ENCODE measurements at regions not wholly inside any gene's neighbourhood (a gene's known extent, or its start where the extent isn't known, plus 50 kb on each side); places are given as distances from the start of the nearest gene placed in this dataset.
A peak's percentile ranks its signal among the peaks of the same experiment; 100 is the strongest.

- H3K36me3 Mint-ChIP-seq = no peaks in the 10 kb centered on the region
- peak in 1 of 2 donors; percentile 36 for ATAC-seq (replicated peaks)
- no peaks in the 10 kb centered on the region for H3K27me3 Mint-ChIP-seq
- H3K9me3 Mint-ChIP-seq = peaks cover 4 to 6% of the 10 kb centered on the region in 2 donors
- no peak for DNase-seq
- H3K4me1 Mint-ChIP-seq = no peaks in the 10 kb centered on the region
- H3K4me3 Mint-ChIP-seq = no peak overlapping the region
- H3K27ac Mint-ChIP-seq = no peak overlapping the region
These were observed 1629.1 kb upstream of the PCDH20 start for GRCh38 chr13:63044589-63045313.

GRCh38 chr13:63042686-63043085 is 1627.0 kb upstream of the PCDH20 start:
- no peak for DNase-seq
- Mint-ChIP-seq H3K9me3 (peaks cover 6% of the 10 kb centered on the region in 2 donors), H3K27me3 (no peaks in the 10 kb centered on the region), H3K36me3 (no peaks in the 10 kb centered on the region), H3K27ac (no peak overlapping the region), H3K4me1 (no peaks in the 10 kb centered on the region), H3K4me3 (no peak overlapping the region)
- ATAC-seq (replicated peaks) = no peak

- peak in 1 of 2 donors; percentile 38 for ATAC-seq (replicated peaks)
- Mint-ChIP-seq H3K4me1 (no peaks in the 10 kb centered on the region), H3K4me3 (no peak overlapping the region), H3K27ac (no peak overlapping the region), H3K9me3 (peaks cover 6 to 11% of the 10 kb centered on the region in 2 donors), H3K27me3 (no peaks in the 10 kb centered on the region), H3K36me3 (no peaks in the 10 kb centered on the region)
- DNase-seq = no peak
These were observed 1626.2 kb upstream of the PCDH20 start for GRCh38 chr13:63041640-63042414.

GRCh38 chr13:63026285-63026797 is 1610.7 kb upstream of the PCDH20 start:
- H3K4me1 Mint-ChIP-seq = no peaks in the 10 kb centered on the region
- no peak overlapping the region for H3K4me3 Mint-ChIP-seq
- DNase-seq (no peak), ATAC-seq (replicated peaks) (no peak)
- H3K36me3 Mint-ChIP-seq = no peaks in the 10 kb centered on the region
- no peaks in the 10 kb centered on the region for H3K27me3 Mint-ChIP-seq
- peaks cover 0 to 1% of the 10 kb centered on the region in 2 donors for H3K9me3 Mint-ChIP-seq
- H3K27ac Mint-ChIP-seq = no peak overlapping the region

GRCh38 chr13:63025741-63026140 is 1610.1 kb upstream of the PCDH20 start:
- H3K4me3 Mint-ChIP-seq = no peak overlapping the region
- DNase-seq (no peak), ATAC-seq (replicated peaks) (no peak)
- H3K4me1 Mint-ChIP-seq = no peaks in the 10 kb centered on the region
- no peaks in the 10 kb centered on the region for H3K36me3 Mint-ChIP-seq
- H3K27ac Mint-ChIP-seq = no peak overlapping the region
- no peaks in the 10 kb centered on the region for H3K27me3 Mint-ChIP-seq
- no peaks in the 10 kb centered on the region for H3K9me3 Mint-ChIP-seq

GRCh38 chr13:63024458-63024857 is 1608.8 kb upstream of the PCDH20 start:
- Mint-ChIP-seq H3K27me3 (no peaks in the 10 kb centered on the region), H3K9me3 (no peaks in the 10 kb centered on the region), H3K36me3 (no peaks in the 10 kb centered on the region), H3K4me1 (no peaks in the 10 kb centered on the region), H3K27ac (no peak overlapping the region), H3K4me3 (no peak overlapping the region)
- no peak for DNase-seq
- ATAC-seq (replicated peaks) = no peak

DNA sequence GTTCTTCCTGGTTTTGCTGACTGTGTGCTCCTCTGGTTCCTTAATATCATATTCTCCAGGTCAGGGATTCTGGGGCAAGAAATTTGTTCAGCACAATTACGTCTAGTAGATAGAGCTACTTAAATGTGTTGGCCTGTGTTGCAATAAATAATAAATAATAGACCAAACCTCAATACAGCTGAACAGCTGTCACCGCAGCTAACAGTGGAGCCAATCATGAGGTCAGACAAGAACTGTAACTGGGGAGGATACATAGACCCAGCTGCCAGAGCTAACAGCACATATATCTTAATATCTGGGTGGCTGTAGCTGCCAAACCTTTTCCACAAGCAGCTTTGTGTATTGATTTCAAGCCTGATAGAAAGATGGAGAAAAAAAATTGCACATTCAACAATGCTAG is 1596.3 kb upstream of the PCDH20 start:
- Mint-ChIP-seq H3K27me3 (no peaks in the 10 kb centered on the region), H3K4me3 (no peak overlapping the region)
- no peak for DNase-seq

GRCh38 chr13:63010072-63010658 is 1594.5 kb upstream of the PCDH20 start:
- H3K36me3 Mint-ChIP-seq = no peaks in the 10 kb centered on the region
- no peaks in the 10 kb centered on the region for H3K4me1 Mint-ChIP-seq
- no peak overlapping the region for H3K4me3 Mint-ChIP-seq
- peaks cover 20 to 30% of the 10 kb centered on the region in 2 donors for H3K9me3 Mint-ChIP-seq
- no peak overlapping the region for H3K27ac Mint-ChIP-seq
- H3K27me3 Mint-ChIP-seq = no peaks in the 10 kb centered on the region
- no peak for ATAC-seq (replicated peaks)
- DNase-seq = no peak

More for the DNA sequence above, 1596.3 kb upstream of the PCDH20 start:
- H3K36me3 Mint-ChIP-seq = no peaks in the 10 kb centered on the region
- H3K9me3 Mint-ChIP-seq = peaks cover 19 to 21% of the 10 kb centered on the region in 2 donors
- no peak for ATAC-seq (replicated peaks)
- H3K27ac Mint-ChIP-seq = no peak overlapping the region
- no peaks in the 10 kb centered on the region for H3K4me1 Mint-ChIP-seq

GRCh38 chr13:63005625-63006024 is 1590.0 kb upstream of the PCDH20 start:
- no peak overlapping the region for H3K4me3 Mint-ChIP-seq
- ATAC-seq (replicated peaks) (no peak), DNase-seq (no peak)
- peaks cover 27 to 29% of the 10 kb centered on the region in 2 donors for H3K9me3 Mint-ChIP-seq
- H3K36me3 Mint-ChIP-seq = no peaks in the 10 kb centered on the region
- H3K4me1 Mint-ChIP-seq = no peaks in the 10 kb centered on the region
- no peaks in the 10 kb centered on the region for H3K27me3 Mint-ChIP-seq
- H3K27ac Mint-ChIP-seq = no peak overlapping the region

DNA sequence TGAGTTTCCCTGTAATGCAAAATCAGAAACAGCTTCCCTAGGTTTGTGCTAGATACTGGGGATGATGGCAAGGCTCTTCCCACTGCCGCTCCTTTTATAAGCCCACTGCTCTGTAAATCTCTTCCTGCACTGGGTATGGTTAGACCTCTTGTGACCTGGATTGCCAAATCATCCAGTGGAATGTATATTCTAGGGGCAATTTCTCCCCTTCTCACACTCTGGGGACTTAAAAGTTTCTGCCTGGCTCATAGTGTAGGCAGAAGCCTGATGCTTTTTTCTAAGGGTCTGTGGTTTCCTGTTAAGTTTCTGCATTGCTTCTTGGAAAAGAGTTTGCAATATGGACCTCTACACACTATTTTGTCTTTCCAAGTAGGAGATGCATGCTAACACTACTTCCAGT is 1582.0 kb upstream of the PCDH20 start:
- H3K9me3 Mint-ChIP-seq = peaks cover under 1 to 9% of the 10 kb centered on the region in 2 donors
- H3K4me3 Mint-ChIP-seq = no peak overlapping the region
- no peaks in the 10 kb centered on the region for H3K4me1 Mint-ChIP-seq
- H3K27ac Mint-ChIP-seq = no peak overlapping the region
- ATAC-seq (replicated peaks) (no peak), DNase-seq (no peak)
- no peaks in the 10 kb centered on the region for H3K36me3 Mint-ChIP-seq
- H3K27me3 Mint-ChIP-seq = no peaks in the 10 kb centered on the region

DNA sequence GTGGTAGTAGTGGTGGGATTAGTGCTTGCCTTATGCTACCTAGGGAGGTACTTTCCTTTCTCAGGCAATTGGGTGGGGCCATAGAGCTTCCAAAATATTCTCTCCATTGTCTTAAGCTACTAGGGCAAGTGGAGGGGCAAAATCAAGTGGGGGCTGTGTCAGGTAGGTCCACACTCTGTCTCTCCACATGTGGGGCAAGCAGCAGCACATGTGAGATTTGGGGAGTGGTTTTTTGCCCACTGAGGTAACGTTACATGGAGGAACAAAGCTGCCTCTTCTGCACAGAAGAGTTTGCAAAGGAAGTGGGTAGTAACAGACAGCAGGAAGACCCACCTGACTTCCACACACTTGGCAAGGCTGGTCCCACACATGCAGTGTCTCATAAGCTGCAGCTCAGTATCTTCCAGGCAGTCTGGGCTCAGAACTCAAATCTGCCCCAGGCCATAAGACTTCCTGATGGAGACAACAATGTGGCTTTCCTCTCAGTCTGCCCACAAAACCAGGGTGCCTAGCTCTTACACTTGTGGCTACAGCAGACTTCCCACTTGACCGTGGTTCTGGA is 1581.5 kb upstream of the PCDH20 start:
- DNase-seq (no peak), ATAC-seq (replicated peaks) (no peak)
- Mint-ChIP-seq H3K9me3 (peaks cover 0 to 7% of the 10 kb centered on the region in 2 donors), H3K27ac (no peak overlapping the region), H3K36me3 (no peaks in the 10 kb centered on the region), H3K27me3 (no peaks in the 10 kb centered on the region), H3K4me3 (no peak overlapping the region), H3K4me1 (no peaks in the 10 kb centered on the region)

DNA sequence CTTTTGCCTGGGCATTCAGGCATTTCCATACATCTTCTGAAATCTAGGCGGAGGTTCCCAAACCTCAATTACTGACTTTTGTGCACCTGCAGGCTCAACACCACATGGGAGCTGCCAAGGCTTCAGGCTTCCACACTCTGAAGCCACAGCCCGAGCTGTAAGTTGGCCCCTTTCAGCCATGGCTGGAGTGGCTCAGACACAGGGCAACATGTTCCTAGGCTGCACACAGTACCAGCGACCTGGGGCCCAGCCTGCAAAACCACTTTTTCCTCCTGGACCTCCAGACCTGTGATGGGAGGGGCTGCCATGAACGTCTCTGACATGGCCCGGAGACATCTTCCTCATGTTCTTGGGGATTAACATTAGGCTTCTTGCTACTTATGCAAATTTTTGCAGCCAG is 1558.2 kb upstream of the PCDH20 start:
- H3K27ac Mint-ChIP-seq = no peak overlapping the region
- no peak for DNase-seq
- H3K4me1 Mint-ChIP-seq = no peaks in the 10 kb centered on the region
- no peaks in the 10 kb centered on the region for H3K36me3 Mint-ChIP-seq
- ATAC-seq (replicated peaks) = no peak
- no peak overlapping the region for H3K4me3 Mint-ChIP-seq
- H3K27me3 Mint-ChIP-seq = no peaks in the 10 kb centered on the region
- peaks cover 0 to 11% of the 10 kb centered on the region in 2 donors for H3K9me3 Mint-ChIP-seq

DNA sequence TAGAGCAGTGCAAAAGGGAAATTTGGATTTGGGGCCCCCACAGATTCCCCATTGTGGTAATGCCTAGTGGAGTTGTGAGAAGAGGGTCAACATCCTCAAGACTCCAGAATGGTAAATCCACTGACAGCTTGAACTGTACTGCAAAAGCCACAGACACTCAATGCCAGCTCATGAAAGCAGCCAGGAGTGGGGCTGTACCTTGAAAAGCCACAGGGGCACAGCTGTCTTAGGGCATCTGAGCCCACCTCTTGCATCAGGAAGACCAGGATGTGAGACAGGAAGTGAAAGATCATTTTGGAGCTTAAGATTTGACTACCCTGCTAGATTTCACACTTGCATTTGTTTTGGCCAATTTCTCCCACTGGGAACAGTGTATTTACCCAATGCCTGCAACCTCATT is 1548.9 kb upstream of the PCDH20 start:
- no peaks in the 10 kb centered on the region for H3K4me1 Mint-ChIP-seq
- no peak overlapping the region for H3K27ac Mint-ChIP-seq
- no peak overlapping the region for H3K4me3 Mint-ChIP-seq
- ATAC-seq (replicated peaks) = no peak
- H3K9me3 Mint-ChIP-seq = peaks cover 16 to 19% of the 10 kb centered on the region in 2 donors
- H3K36me3 Mint-ChIP-seq = no peaks in the 10 kb centered on the region
- DNase-seq = no peak
- no peaks in the 10 kb centered on the region for H3K27me3 Mint-ChIP-seq

DNA sequence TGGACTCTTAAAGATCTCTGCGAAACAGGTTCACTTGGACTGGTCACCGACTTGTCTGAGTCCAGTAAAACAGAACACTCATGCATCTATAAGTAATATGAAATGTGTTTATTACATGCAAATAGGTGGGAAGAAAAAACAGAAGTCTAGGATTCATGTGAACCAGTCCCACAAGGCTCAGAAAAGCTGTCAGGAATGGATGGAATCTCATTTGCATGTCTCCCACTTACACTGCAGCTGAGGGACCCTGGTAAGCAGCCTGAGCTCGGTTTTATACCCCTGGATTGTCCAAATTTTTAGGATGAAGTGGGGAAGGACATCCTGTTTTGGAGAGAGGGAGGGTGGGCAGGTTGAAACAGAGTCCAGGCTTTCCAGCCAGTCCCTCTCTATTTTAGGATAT is 1545.1 kb upstream of the PCDH20 start:
- H3K27ac Mint-ChIP-seq = no peak overlapping the region
- H3K4me3 Mint-ChIP-seq = no peak overlapping the region
- no peaks in the 10 kb centered on the region for H3K4me1 Mint-ChIP-seq
- peaks cover 10 to 13% of the 10 kb centered on the region in 2 donors for H3K9me3 Mint-ChIP-seq
- ATAC-seq (replicated peaks) = no peak
- no peak for DNase-seq
- no peaks in the 10 kb centered on the region for H3K36me3 Mint-ChIP-seq
- H3K27me3 Mint-ChIP-seq = no peaks in the 10 kb centered on the region
